ENCODE measurements at regions not wholly inside any gene's neighbourhood (a gene's known extent, or its start where the extent isn't known, plus 50 kb on each side); places are given as distances from the start of the nearest gene placed in this dataset.

GRCh38 chr12:124726596-124727263 lies 136.9 kb downstream of the SCARB1 start:
- DNase-seq (ENCODE audit: insufficient read length, low spot score) = no peak
- no peak for TF ChIP-seq POLR2A (IDR thresholded peaks at IDR 0.05; ENCODE audit: low read depth, low read length)
- no peak for FAIRE-seq

- DNase-seq (ENCODE audit: insufficient read length, low spot score) (no peak), FAIRE-seq (no peak)
- no peak for TF ChIP-seq POLR2A (IDR thresholded peaks at IDR 0.05; ENCODE audit: low read depth, low read length)
These were observed 137.9 kb downstream of the SCARB1 start for GRCh38 chr12:124725597-124726237.

- DNase-seq (ENCODE audit: insufficient read length, low spot score) (no peak), FAIRE-seq (no peak)
- TF ChIP-seq POLR2A (IDR thresholded peaks at IDR 0.05; ENCODE audit: low read depth, low read length) = no peak
These were observed 138.6 kb downstream of the SCARB1 start for GRCh38 chr12:124725099-124725498.

GRCh38 chr12:124722878-124723277 lies 140.8 kb downstream of the SCARB1 start:
- DNase-seq (ENCODE audit: insufficient read length, low spot score) (no peak), FAIRE-seq (no peak)

GRCh38 chr12:124721501-124722162 lies 142.0 kb downstream of the SCARB1 start:
- FAIRE-seq (no peak), DNase-seq (ENCODE audit: insufficient read length, low spot score) (no peak)
- no peak for TF ChIP-seq POLR2A (IDR thresholded peaks at IDR 0.05; ENCODE audit: low read depth, low read length)

More at GRCh38 chr12:124722878-124723277, 140.8 kb downstream of the SCARB1 start:
- TF ChIP-seq POLR2A (IDR thresholded peaks at IDR 0.05; ENCODE audit: low read depth, low read length) = no peak

- no peak for FAIRE-seq
- DNase-seq (ENCODE audit: insufficient read length, low spot score) = peak; percentile 51
- no peak for TF ChIP-seq POLR2A (IDR thresholded peaks at IDR 0.05; ENCODE audit: low read depth, low read length)
These were observed 142.8 kb downstream of the SCARB1 start for GRCh38 chr12:124720681-124721500.

- TF ChIP-seq POLR2A (IDR thresholded peaks at IDR 0.05; ENCODE audit: low read depth, low read length) = no peak
- FAIRE-seq (no peak), DNase-seq (ENCODE audit: insufficient read length, low spot score) (peak; percentile 59)
These were observed 143.5 kb downstream of the SCARB1 start for GRCh38 chr12:124720004-124720680.

GRCh38 chr12:124719231-124719630 lies 144.4 kb downstream of the SCARB1 start:
- no peak for TF ChIP-seq POLR2A (IDR thresholded peaks at IDR 0.05; ENCODE audit: low read depth, low read length)

GRCh38 chr12:124718458-124718857 lies 145.2 kb downstream of the SCARB1 start:
- FAIRE-seq (no peak), DNase-seq (ENCODE audit: insufficient read length, low spot score) (no peak)
- no peak for TF ChIP-seq POLR2A (IDR thresholded peaks at IDR 0.05; ENCODE audit: low read depth, low read length)

More at GRCh38 chr12:124719231-124719630, 144.4 kb downstream of the SCARB1 start:
- FAIRE-seq = no peak
- no peak for DNase-seq (ENCODE audit: insufficient read length, low spot score)

GRCh38 chr12:124718036-124718435 lies 145.6 kb downstream of the SCARB1 start:
- FAIRE-seq (no peak), DNase-seq (ENCODE audit: insufficient read length, low spot score) (no peak)
- no peak for TF ChIP-seq POLR2A (IDR thresholded peaks at IDR 0.05; ENCODE audit: low read depth, low read length)

GRCh38 chr12:124717318-124717717 lies 146.3 kb downstream of the SCARB1 start:
- no peak for DNase-seq (ENCODE audit: insufficient read length, low spot score)
- FAIRE-seq = no peak
- TF ChIP-seq POLR2A (IDR thresholded peaks at IDR 0.05; ENCODE audit: low read depth, low read length) = no peak

- FAIRE-seq = no peak
- DNase-seq (ENCODE audit: insufficient read length, low spot score) = no peak
These were observed 147.2 kb downstream of the SCARB1 start for GRCh38 chr12:124716208-124717130.

More at GRCh38 chr12:124716208-124717130, 147.2 kb downstream of the SCARB1 start:
- no peak for TF ChIP-seq POLR2A (IDR thresholded peaks at IDR 0.05; ENCODE audit: low read depth, low read length)

Data from H54 (cell line).